ENCODE measurements at regions not wholly inside any gene's neighbourhood (a gene's known extent, or its start where the extent isn't known, plus 50 kb on each side); places are given as distances from the start of the nearest gene placed in this dataset.

DNA sequence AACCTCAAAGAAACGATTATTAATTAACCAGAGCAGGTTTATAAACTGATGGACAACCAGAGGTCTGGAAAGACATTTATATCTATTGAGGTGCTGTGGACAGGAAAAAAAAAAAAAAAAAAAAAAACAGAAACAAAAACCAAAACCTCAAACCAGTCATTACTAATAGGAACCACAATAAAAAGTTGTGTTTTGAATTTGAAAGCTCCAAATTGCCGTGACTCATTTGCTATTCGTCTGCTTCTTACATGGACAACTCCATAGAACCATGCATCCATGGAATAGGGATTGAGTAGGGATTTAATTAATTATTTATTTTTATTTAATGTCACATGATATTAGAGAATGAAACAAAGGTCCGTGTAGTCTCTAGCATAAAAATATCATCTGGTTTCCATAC lies 134.1 kb upstream of the SSTR1 start:
- peak in 1 of 2 donors; percentile 58 for DNase-seq

GRCh38 chr14:38074081-38074480 lies 133.6 kb upstream of the SSTR1 start:
- peak in 1 of 2 donors; percentile 30 for DNase-seq

DNA sequence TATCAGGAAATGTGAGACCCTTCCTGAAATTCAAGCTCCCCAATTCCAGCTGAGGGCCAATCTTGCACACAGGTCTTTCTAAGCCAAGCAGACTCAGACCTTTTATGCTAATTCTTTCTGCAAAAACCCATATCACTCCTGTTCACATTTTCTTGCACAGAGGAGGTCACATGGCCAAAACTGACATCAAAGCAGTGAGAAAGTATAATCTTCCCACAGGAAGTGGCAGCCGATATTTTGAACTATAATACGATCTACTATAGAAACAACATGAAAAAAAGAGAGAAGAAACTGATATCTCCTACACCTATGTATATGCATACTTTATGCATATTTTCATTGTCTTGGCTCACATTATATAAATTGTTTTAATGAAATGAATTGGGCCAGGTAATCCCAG lies 132.9 kb upstream of the SSTR1 start:
- peak in 1 of 2 donors; percentile 78 for DNase-seq

GRCh38 chr14:38078393-38078792 lies 129.3 kb upstream of the SSTR1 start:
- DNase-seq: peak; percentile 72 to 88

DNA sequence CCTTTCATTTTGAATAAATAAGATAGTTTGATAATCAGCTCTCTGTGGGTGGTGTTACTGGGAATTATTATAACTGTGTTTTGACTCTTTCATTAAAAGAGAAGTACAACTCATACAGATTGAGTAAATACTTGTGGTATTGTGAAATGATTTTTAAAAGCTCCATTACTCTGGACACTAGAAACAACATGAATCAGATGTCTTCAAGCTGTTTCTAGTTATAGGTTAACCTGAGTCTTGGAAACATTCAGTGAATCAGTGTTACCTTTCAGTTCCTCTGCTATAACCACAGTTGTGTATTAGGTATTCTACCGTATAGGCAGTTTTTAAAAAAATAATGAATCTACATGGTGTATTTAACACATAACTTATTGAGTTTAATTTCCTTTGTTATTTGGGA lies 128.4 kb upstream of the SSTR1 start:
- DNase-seq: no peak

DNA sequence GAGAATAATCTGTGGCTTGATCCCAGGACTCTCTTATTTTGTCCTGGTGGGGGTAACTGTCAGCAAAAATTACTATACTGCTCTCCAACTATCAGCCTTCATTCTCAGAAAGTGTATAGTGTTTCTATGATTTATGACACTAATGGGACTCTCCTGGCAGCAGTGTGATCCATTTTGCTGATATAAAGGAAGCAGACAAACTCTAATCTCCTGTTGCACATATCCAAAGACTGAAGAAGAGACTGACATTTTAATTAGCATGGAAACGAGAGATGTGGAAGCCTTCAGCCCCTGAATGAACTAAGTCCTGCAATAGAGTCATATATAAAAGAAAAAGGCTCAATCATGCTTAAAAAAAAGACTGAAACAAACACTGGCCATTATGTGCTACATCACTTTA lies 127.8 kb upstream of the SSTR1 start:
- DNase-seq: no peak

GRCh38 chr14:38080696-38081095 lies 127.0 kb upstream of the SSTR1 start:
- no peak for DNase-seq

DNA sequence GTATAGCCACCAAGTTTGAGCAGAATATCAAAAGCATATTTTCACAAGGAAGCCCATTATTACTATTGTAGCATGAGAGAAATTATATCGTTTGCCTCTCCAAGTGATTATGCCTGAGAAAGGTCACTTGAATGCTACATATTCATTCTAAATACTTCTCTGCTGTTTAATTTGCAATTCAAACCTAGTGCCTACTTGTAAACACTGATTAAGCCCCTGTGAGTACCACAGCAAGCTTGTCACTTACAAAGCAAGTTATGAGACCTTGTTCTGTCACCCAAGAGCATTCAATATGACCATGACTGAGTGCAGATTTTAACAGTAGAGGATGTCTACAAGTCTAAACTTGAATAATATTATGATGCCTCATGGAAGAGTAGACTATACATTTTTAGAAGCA lies 124.7 kb upstream of the SSTR1 start:
- DNase-seq: no peak

DNA sequence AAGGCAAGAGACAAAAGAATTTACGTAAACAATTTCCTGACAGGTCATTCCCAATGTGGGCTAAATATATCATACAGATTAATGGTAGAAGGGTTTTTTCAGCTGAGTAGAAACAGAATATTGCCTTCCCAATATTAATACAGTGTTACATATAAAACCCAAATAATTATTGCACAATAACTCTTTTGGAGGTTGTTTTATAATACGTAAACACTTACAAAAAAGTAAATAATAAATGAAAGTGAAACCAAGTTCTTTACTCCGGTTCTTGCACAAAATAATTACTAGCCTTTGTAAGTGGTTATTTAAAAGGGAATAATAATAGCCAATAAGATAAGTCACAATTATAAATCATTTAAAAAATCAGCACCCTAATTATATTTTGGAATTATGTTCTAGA lies 118.6 kb upstream of the SSTR1 start:
- no peak for DNase-seq

DNA sequence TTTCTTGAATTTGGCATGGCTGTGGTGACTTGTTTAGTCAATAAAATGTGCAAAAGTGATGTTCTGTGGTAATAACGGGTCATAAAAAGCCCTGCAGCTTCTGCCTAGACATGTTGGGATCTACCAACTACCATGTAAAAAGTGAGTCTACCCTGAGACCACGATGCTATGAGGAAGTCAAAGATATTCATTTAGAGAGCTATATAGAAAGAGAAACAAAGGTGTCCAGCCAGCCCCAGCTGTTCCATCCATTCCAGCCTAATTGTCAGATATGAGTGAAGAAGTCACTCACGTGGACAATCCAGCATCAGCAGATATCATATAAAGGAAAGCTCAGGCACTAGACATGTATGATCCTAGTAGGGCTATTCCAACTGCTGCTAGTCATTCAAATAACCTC lies 117.2 kb upstream of the SSTR1 start:
- DNase-seq: no peak

DNA sequence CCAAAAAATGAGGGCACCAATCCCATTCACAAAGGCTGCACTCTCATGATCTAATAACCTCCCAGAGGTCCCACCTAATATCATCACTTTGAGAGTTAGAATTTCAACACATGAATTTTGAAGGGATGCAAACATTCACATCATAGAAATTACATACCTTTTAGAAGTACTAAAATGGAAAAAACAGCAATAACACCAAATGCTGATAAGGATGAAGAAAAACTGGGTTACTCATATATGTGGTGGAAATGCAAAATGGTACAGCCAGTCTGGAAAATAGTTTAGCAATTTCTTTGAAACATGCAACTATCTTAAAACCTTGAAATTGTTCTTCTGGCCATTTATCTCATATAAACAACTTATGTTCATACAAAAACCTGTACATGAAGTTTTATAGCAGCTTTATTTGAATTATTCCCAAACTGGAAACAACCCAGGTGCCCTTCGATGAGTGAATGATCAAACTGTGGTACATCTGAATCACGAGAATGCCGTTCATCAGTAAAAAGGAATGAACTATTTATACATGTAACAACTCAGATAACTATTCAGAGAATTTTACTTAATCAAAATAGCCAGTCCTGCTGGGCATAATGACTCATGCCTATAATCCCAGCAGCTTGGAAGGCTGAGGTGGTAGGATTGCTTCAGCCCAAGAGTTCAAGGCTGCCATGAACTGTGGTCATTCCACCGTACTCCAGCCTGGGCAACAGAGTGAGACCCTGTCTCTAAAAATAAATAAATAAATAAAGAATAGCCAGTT lies 109.4 kb upstream of the SSTR1 start:
- no peak for DNase-seq

GRCh38 chr14:38101679-38102078 lies 106.0 kb upstream of the SSTR1 start:
- no peak for DNase-seq

GRCh38 chr14:38103542-38104225 lies 104.0 kb upstream of the SSTR1 start:
- no peak for DNase-seq

DNA sequence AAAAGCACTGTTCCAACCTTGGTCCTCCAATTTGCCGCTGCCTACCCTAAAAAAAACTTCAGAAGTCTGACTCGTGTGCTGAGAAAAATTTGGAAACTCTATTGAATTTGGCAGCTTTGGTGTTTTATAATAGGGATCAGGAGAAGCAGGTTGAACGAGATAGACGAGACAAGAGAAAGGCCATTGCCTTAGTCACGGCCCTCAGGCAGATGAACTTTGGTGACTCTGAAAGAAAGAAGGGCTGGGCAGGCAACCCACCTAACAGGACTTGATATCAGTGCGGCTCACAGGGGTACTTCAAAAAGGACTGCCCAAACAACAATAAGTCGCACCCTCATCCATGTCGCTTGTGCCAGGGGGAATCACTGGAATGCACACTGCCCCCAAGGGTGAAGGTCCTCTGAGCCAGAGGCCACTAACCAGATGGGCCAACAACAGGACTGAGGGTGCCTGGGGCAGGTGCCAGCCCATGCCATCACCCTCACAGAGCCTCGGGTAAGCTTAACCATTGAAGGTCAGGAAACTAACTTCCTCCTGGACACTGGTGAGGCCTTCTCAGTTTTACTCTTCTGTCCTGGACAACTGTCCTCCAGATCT lies 102.5 kb upstream of the SSTR1 start:
- no peak for DNase-seq

DNA sequence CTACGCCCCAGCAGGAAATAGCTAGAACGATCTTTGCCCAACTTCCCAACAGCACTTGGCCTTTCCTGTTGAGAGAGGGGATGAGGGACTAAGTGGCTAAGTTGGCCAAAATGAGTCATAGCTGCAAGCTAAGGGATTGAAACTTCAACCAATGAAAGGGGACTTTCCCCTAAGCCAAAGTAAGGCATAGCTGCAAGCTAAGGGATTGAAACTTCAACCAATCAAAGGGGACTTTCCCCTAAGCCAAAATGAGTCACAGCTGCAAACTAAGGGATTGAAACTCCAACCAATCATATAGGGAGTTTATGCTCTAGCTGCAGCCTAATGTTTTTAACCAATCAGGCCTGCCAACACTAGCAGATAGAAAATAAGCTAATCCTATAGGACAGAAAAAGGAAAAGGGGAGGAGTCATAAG lies 100.5 kb upstream of the SSTR1 start:
- DNase-seq: no peak

DNA sequence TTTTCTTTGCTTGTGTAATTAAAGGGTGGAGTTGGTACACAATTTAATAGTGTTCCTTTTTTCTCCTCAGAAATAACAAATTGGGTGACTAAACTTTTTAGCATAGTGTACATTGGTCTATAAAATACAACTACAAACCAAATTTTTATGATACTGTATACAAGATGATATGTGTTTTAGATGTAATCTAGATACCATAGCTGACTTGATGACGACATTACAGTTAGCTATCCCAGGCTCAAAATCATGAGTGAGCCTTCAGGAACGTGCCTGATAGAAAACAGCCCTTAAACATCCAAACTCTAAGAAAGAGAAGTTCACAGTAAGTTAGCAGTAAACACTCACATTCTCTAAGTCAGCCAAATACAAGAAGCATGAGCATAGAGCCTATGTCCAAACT lies 99.0 kb upstream of the SSTR1 start:
- no peak for DNase-seq

GRCh38 chr14:38110258-38110657 lies 97.4 kb upstream of the SSTR1 start:
- no peak for DNase-seq

DNA sequence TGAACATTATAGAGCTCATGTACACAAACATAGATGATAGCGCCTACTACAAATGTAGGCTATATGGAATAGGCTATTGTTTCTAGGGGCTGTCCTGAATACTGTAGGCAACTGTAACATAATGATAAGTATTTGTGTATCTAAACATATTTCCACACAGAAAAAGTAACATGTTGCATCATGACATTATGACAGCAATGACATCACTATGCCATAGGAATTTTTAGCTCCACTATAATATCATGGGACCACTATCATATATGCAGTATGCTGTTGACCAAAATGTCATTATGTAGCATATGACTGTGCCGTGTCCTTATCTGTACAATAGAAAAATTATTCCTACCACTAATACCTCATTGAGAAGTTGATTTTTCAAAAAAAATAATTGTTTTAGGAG lies 96.7 kb upstream of the SSTR1 start:
- no peak for DNase-seq

DNA sequence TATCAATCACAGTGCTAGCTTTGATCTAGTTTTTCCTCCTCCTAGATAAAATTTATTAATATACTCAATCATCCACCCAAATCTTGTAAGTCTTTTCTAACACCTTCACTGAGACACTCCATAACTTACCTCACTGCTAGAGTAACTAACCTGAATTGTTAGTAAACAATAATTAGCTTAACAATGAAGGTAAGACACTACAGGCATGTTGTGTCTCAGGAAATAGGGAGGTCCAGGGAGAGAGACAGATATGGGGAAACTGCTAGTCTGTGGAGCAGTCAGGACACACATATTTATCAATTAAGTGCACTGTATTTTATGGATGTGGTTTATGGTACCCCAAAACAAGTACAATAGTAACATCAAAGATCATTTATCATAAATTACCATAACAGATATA lies 94.2 kb upstream of the SSTR1 start:
- DNase-seq: no peak

GRCh38 chr14:38116895-38117294 lies 90.8 kb upstream of the SSTR1 start:
- no peak for DNase-seq

GRCh38 chr14:38120109-38120508 lies 87.6 kb upstream of the SSTR1 start:
- peak in 1 of 2 donors; percentile 18 for DNase-seq

DNA sequence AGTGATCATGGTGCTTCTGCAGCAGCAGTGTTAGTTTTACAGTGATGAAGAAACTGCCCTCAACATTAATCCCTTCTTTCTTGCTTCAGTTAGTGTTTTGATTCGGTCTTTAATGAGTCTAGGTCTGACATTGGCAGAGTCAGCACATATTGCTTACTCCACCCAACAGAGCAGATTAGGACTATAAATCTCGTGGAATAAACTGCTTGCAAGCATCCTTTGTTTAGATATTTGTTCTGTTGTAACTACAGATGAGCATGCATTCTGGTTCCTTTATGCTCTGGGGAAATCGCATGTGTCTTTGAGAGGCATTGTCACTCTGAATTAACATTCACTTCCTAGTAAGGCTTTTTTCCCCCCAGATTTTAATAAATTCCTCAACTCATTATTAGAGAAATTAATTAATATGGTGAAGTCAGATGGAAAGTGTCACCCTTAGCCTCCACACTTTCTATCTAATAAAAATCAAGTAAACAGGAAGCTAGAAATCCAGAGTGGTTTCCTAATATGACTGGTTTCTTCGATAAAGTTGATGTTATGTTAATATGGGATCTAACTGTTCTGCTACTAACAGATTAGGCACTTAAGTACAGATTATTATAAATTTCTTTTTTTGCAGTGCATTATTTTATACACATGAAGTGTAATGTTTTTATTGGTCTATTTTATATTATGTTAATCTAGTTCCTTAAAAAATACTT lies 86.2 kb upstream of the SSTR1 start:
- no peak for DNase-seq

- DNase-seq: no peak
Measured at GRCh38 chr14:38122241-38122640, 85.5 kb upstream of the SSTR1 start.

DNA sequence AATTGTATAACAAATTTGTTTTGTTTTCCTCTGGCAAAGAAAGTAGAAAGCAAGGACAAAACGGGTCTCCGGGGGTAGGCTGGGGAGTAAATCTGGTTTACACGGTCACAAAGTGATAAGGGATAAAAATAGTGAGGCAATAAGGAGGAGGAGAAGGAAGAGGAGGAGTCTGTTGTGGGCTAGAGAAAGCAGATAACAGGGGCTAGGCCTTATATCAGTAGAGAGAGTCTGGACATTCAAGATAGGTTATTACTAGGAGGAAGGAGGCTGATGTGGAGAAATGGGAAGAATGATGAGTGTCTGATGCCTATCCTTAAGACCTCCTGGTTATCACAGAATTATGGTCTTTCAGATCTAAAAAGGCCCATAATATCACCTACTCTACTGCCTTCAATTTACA lies 83.2 kb upstream of the SSTR1 start:
- no peak for DNase-seq

Data from CD4-positive, alpha-beta T cell treated with Interferon alpha-2 for 1 hour (primary cell).